GM21367 (cell line): ENCODE measurements at regions not wholly inside any gene's neighbourhood (a gene's known extent, or its start where the extent isn't known, plus 50 kb on each side); places are given as distances from the start of the nearest gene placed in this dataset.
"Not testable (repeated sequence)": the region's sequence is repeated elsewhere in the genome, so short reads cannot be mapped to it uniquely, and the experiment has no call there.

Experiments used
- ATAC-seq: cut with Tn5 transposase; IDR thresholded peaks from one replicate; pipeline ENCODE4 v1.9.1; 2021; ENCODE audit not compliant: unreplicated experiment

- peak; percentile 65 for ATAC-seq
These were observed 247.7 kb upstream of the ARSJ start for GRCh38 chr4:114226968-114227760.

- no peak for ATAC-seq
These were observed 250.3 kb upstream of the ARSJ start for GRCh38 chr4:114229706-114230105.

- no peak for ATAC-seq
These were observed 256.8 kb upstream of the ARSJ start for GRCh38 chr4:114236171-114236769.

DNA sequence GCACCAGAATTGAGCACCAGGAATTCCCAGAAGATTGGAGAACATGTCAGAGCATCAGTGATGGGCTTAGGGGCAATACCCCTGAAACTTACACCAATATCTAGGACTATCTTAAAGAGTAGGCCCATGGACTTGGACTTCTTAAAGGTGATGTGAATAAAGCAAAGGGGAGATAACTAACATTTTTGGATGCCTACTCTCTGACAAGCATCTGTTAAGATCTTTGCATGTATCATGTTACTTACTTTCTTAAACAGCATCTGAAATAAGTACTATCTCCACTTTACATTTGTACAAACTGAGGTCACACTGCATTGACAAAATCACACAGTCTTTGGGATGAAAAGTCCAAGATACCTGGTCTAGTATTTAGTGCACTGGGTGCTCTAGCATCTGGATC is 258.6 kb upstream of the ARSJ start:
- ATAC-seq, result no peak

GRCh38 chr4:114249561-114249960 is 270.1 kb upstream of the ARSJ start:
- ATAC-seq, result no peak

DNA sequence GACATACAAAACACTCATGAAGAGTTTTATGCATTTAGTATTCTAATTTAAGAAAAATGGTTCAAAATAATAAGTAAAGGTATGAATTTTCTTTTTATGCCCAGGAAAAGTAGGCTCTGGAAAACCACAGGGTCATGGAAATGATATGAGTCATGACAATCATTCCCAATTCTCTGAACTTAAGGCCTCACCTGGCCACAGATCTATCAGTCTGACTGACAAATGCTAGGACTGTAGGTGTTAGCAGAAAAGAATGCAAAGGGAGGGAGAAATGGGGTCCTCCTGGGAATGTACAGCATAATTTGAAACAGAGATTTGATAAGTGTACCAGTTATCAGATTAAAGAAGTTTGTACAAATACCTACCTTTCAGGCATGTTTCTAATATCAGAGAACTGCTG is 270.5 kb upstream of the ARSJ start:
- ATAC-seq, result no peak

DNA sequence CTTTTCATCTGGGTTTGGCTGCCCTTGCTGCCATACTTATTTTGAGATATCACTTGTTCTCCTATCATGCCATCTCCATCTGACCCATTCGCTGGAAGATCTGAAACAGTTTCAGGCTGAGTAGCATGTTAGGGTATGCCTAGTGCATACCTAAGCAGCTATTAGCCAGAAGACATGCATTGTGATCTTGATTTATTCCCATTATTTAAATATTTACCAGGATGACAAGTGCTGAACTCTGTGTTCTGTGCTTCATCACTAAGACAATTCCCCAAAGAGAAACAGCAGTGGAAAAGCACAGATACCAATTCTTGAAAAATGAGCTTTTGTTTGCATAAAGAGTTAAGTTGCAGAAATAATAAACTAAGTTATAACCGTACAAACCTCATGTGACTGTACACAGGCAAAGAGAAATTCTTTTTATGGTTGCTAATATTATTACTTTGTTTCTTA is 271.0 kb upstream of the ARSJ start:
- no peak for ATAC-seq

DNA sequence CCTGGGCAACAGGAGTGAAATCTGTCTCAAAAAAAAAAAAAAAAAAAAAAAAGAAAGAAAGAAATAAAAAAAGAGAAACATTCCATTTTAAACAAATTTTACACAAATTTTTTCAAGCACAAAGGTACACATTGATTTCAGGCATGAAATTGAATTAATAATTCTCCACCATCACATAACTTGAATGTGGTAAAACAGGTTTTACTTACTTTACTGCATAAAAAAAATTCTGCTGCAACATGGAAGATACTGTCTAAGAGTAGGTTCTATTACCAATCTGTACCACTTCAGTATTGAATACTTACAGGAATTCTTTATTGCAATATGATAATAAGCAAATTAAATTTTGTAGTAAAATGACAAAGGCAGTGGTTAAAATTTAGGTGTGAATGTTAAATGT is 271.6 kb upstream of the ARSJ start:
- ATAC-seq, result no peak

- no peak for ATAC-seq
These were observed 273.1 kb upstream of the ARSJ start for GRCh38 chr4:114252499-114252898.

DNA sequence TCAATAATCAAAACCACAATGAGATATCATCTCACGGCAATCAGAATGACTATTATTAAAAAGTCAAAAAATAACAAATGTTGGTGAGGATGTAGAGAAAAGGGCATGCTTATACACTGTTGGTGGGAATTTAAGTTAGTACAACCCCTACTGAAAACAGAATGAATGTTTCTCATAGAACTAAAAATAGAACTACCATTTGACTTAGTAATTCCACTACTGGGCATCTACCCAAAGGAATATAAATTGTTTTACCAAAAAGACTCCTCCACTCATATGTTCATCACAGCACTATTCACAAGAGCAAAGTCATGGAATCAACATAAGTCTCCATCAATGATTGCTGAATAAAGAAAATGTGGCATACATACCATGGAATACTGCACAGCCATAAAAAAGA is 278.1 kb upstream of the ARSJ start:
- no peak for ATAC-seq

DNA sequence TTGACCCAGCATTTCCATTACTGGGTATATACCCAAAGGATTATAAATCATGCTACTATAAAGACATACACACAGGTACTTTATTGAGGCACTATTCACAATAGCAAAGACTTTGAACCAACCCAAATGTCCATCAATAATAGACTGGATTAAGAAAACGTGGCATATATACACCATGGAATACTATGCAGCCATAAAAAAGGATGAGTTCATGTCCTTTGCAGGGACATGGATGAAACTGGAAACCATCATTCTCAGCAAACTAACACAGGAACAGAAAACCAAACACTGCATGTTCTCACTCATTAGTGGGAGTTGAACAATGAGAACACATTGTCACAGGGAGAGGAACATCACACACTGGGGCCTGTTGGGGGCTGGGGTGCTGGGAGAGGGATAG is 283.0 kb upstream of the ARSJ start:
- not testable (repeated sequence) for ATAC-seq

DNA sequence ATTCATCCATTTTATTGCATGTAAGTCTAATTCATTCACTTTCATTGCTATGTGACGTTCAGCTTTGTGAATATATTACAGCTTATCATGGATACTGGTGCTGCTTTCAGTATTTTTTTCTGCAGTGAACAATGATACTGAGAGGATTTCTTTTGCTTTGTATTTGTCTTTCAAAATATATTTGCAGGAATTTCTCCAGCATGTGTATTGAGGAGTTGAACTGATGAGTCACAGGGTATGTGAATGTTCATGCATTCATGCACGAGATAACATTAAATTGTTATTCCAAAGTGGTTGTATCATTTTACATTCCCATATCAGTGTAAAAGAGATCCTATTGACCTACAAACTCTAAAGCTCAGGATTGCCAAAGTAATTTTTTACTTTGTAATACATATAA is 283.8 kb upstream of the ARSJ start:
- ATAC-seq, result no peak

- ATAC-seq, result no peak
These were observed 285.0 kb upstream of the ARSJ start for GRCh38 chr4:114264452-114264851.

- ATAC-seq, result no peak
These were observed 285.4 kb upstream of the ARSJ start for GRCh38 chr4:114264877-114265291.

GRCh38 chr4:114265342-114265741 is 285.9 kb upstream of the ARSJ start:
- ATAC-seq, result no peak

DNA sequence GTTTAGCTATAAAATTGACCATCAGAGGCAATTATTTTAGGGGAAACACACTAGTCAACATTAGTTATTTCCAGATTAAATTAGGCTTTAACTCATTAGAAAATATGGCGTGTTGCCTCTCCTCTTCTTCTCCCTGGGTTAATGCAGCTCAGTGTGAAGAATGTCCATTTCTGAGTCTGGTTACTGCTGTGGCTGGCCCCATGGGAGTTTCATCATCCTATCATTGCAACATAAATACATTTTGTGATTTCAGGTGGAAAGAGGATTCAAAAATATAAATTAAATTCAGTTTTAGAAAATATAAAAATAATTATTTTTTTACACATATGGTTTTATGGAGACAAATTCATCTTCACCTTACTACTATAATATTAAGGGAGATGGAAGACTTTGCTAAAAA is 288.5 kb upstream of the ARSJ start:
- no peak for ATAC-seq

DNA sequence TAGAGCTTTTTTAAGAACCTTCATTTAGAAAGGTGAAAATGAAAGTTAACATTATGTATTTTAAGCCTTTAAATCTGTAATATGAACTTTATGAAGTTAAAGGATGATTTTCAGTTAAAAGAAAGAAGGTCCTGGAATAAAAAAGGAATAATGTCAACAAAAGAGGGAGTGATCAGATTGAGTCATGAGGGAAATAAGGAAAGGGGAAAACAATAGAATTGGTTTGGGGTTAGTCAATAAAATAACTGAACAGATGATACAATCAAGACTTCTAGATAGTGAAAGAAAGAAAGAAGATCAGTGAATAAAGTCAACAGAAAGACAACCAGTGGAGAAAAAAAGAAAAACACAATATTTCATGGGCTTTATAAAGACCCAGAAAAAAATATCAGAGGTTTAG is 291.6 kb upstream of the ARSJ start:
- ATAC-seq, result no peak

GRCh38 chr4:114272226-114272625 is 292.8 kb upstream of the ARSJ start:
- ATAC-seq, result no peak

- no peak for ATAC-seq
These were observed 293.8 kb upstream of the ARSJ start for GRCh38 chr4:114273238-114273637.

- ATAC-seq, result no peak
These were observed 298.2 kb upstream of the ARSJ start for GRCh38 chr4:114277690-114278089.

DNA sequence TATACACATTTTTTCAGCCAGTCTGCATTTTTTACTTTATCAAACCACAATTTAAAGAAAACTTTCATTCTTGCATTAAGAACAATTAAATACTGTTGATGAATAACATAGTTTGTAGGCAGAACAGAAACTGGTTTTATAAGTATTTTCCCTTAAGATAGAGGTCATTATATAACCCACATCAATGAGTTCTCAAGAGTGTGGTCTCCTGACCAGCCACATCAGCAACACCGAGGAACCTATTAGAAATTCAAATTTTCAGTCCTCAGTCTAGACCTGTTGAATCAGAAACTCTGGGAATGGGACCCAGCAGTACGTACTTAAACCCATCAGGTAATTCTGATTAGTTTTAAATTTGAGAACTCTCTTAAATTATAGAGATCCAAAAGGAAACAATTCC is 299.6 kb upstream of the ARSJ start:
- ATAC-seq, result no peak

DNA sequence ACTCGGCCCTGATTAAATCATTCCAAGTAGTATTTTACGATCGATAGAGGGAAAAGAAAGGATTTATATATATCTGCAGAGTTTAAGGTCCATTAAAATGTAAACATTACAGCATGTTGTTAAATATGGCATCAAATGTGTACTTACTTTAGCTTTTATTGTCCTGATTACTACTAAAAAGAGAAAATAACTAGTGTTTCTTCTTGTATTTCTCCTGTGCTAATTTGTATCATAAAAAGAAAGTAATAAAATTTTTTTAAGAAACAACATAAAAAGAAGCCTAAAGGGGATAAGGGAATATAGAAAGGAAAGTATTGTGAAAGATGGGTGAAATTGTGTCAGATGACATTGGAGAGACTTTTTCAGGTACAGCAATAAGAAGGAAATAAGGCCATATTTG is 300.3 kb upstream of the ARSJ start:
- no peak for ATAC-seq

DNA sequence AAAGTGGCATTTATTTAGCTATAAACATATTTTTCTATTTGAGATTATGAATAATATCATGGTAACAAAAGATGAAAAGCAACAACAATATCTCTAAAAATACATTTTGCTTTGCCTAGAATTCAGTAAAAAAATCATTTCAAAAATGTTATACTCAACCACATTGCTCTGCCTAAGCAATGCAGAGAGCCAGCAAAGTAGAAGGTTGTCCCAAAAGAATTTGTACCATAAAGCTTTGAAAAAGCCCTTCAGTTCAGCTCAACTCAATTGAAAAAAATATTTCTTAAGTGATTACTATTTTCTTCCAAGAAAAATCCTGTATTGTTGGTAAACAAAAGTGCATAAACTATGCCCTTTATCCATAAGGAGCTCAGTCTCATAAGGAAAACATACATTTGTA is 301.2 kb upstream of the ARSJ start:
- ATAC-seq, result no peak
